Spleen (tissue), 7 donors: ENCODE measurements at regions not wholly inside any gene's neighbourhood (a gene's known extent, or its start where the extent isn't known, plus 50 kb on each side); places are given as distances from the start of the nearest gene placed in this dataset.
"Not testable (repeated sequence)": the region's sequence is repeated elsewhere in the genome, so short reads cannot be mapped to it uniquely, and the experiment has no call there.

Experiments used
- POLR2A ChIP-seq, 3 donors: fragments of 450-650 bp; IDR thresholded peaks; one replicate each; pipeline ENCODE4 v1.5.1; 2017; ENCODE audit warnings: antibody characterized with exemption in 3 of 3, mild to moderate bottlenecking in 1 of 3
- TF ChIP-seq, protein P1 (sequence below), 11 experiments: fragments of 200-600 bp in 7 of 11; fragments of 450-650 bp in 4 of 11; sonication (generic) in 4 of 11; IDR thresholded peaks in 8 of 11; conservative IDR thresholded peaks in 3 of 11; 1 replicate in 7 of 11; 2 replicates in 4 of 11; pipeline versions ENCODE4 v1.4.0 to v1.8.0; 2016 to 2021; ENCODE audit warnings: antibody characterized with exemption in 11 of 11, inconsistent platforms in 4 of 11, mild to moderate bottlenecking in 1 of 11
- donor health status: DM: no; HTN: no; CAD: no; lungs with moderate emphysema.
- donor health status: DM: no; HTN: no; CAD: no.
- donor health status: DM: no; HTN: no; CAD: no.

- TF ChIP-seq, protein P1, sequence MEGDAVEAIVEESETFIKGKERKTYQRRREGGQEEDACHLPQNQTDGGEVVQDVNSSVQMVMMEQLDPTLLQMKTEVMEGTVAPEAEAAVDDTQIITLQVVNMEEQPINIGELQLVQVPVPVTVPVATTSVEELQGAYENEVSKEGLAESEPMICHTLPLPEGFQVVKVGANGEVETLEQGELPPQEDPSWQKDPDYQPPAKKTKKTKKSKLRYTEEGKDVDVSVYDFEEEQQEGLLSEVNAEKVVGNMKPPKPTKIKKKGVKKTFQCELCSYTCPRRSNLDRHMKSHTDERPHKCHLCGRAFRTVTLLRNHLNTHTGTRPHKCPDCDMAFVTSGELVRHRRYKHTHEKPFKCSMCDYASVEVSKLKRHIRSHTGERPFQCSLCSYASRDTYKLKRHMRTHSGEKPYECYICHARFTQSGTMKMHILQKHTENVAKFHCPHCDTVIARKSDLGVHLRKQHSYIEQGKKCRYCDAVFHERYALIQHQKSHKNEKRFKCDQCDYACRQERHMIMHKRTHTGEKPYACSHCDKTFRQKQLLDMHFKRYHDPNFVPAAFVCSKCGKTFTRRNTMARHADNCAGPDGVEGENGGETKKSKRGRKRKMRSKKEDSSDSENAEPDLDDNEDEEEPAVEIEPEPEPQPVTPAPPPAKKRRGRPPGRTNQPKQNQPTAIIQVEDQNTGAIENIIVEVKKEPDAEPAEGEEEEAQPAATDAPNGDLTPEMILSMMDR (IDR thresholded peaks at IDR 0.05 in 8 of 11, conservative IDR thresholded peaks at IDR 0.05 in 3 of 11) = not testable (repeated sequence)
- TF ChIP-seq POLR2A (IDR thresholded peaks at IDR 0.05) = not testable (repeated sequence)
Observed at GRCh38 chr14:101299781-101300180, 261.5 kb upstream of the DIO3 start.
